HG03060 (cell line): ENCODE measurements at regions not wholly inside any gene's neighbourhood (a gene's known extent, or its start where the extent isn't known, plus 50 kb on each side); places are given as distances from the start of the nearest gene placed in this dataset.

Experiments used
- ATAC-seq: cut with Tn5 transposase; IDR thresholded peaks from one replicate; pipeline ENCODE4 v1.9.1; 2021; ENCODE audit warnings: low read depth, moderate number of reproducible peaks; ENCODE audit not compliant: unreplicated experiment

GRCh38 chr2:158009399-158009798 lies 92.3 kb upstream of the UPP2 start:
- no peak for ATAC-seq

GRCh38 chr2:158006961-158007719 lies 94.5 kb upstream of the UPP2 start:
- ATAC-seq: no peak

DNA sequence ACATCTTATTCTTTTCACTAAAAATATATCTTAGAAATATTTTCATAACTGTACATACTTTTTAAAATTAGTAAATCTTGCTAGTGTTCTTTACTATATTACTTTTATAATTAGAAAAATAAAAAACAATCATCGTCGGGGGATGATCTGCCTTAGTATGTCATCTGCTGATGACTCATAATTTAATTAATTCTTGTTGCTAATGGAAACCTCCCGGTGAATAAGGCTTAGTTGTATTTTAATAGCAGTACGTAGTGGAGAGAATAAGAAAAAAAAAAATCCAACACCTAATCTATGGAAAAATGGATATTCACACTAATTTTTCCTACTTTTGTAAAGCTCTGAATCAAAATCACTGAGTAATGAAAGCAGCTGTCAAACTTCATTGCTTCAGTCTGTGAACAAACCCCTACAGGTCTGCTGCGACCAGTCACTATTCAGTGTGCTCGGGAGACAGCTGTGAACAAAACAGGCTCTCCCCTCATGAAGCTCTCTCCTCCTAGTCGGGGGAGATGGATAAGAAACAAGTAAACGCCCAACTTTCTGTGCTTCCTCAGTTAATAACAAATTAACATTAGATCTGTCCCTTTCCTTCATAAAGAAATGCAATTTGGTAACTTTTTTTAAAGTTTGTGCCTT lies 97.4 kb upstream of the UPP2 start:
- no peak for ATAC-seq

- no peak for ATAC-seq
Observed at GRCh38 chr2:158002079-158002478, 99.6 kb upstream of the UPP2 start.

DNA sequence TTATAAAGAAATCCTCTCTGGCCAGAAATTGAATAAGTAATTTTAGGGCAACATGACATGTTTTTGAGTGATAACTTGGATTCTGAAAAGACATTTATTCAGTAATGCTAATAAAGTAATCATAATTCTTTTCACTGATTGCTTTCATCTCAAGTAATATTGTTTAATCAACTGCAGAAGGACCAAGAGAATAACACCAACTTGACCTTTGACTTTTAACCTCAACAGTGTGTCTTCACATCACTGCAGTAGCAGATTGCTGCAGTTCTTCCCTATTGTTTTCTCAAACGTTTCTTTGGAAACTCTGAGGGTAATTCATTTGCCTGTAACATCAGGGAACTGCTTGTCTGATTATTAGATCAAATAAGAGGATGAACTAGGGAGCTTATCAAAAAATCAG lies 104.9 kb upstream of the UPP2 start:
- no peak for ATAC-seq

DNA sequence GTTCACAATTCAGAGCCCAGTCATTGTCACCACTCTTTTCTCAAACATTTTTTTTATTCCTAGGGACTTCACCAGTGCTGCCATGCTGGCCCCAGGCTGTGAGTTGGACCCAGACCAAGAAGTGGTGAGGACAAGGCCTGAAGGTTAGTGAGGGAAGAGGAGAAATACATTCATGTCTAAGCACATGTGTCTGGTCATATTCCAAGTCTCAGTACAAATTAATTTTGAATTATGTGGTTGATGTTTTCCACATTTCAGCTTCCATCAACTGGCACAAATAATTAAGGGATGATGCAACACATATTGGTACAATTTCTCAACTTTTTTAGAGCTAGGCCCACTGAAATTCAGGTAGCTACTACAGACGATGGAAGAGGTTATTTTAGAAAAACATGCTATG lies 106.6 kb upstream of the UPP2 start:
- no peak for ATAC-seq

- no peak for ATAC-seq
Observed at GRCh38 chr2:157991932-157992331, 109.7 kb upstream of the UPP2 start.

DNA sequence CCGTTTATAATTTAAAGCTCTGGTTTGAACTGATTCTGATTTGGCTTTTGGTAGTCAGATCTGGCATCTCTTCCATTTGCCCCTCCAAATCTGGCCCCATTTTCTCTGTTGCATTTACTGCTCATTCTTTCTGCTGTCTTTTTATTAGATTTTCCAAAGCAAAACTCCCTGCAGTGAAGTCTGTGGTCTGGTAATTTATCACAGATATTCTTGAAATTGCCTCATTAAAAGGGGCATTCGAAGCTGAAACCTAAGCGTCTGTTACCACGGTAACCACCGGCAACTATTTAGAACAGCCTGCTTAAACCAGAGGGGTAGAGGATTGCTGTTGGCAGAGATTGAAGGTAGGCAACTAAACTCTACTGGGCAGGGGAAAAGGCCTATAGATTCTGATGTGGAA lies 111.5 kb upstream of the UPP2 start:
- no peak for ATAC-seq

DNA sequence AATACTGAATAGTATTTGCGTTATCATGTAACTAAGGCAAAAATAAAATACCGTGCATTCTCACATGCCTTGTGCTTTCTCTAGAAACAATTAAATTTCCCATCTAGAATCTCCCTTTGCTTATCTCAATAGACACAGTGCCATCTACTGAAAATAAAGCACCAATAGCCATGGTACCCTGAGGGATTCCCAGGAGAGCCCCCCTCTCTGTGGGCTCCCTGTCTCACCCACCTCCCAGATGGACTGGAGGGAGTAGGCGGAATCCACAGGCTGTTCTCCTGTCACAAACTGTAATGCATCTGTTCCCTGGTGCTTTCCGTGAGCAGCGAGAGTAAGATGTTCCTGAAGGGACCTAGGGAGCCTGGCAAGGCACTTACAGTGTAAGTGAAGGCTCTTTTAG lies 112.4 kb upstream of the UPP2 start:
- no peak for ATAC-seq

- no peak for ATAC-seq
Observed at GRCh38 chr2:157986761-157987160, 110.6 kb upstream of the ACVR1 start.

- ATAC-seq: no peak
Observed at GRCh38 chr2:157984866-157985265, 108.7 kb upstream of the ACVR1 start.

DNA sequence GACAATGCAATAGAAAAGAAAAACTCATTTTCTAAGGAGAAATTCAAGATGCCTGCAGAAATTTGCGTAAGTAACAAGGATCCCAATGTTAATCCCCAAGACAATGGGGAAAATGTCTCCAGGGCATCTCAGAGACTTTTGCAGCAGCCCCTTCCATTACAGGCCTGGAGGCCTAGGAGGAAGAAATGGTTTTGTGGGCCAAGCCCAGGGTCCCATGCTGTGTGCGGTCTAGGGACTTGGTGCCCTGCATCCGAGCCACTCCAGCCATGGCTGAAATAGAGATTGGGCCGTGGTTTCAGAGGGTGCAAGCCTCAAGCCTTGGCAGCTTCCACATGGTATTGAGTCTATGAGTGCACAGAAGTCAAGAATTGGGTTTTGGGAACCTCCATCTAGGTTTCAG lies 103.9 kb upstream of the ACVR1 start:
- ATAC-seq: no peak

GRCh38 chr2:157971702-157972101 lies 95.6 kb upstream of the ACVR1 start:
- no peak for ATAC-seq

- ATAC-seq: no peak
Observed at GRCh38 chr2:157967856-157968255, 91.7 kb upstream of the ACVR1 start.

DNA sequence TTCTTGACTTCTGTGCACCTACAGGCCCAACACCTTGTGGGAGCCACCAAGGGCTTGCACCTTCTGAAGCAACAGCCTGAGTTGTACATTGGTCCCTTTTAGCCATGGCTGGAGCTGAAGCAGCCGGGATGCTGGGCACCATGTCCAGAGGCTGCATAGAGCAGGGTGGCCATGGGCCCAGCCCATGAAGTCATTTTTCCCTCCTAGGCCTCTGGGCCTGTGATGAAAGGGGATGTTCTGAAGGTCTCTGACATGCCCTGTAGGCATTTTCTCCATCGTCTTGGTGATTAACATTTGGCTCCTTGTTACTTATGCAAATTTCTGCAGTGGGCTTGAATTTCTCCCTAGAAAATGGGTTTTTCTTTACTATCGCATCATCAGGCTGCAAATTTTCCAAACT lies 83.1 kb upstream of the ACVR1 start:
- no peak for ATAC-seq

- no peak for ATAC-seq
Observed at GRCh38 chr2:157957596-157957995, 81.5 kb upstream of the ACVR1 start.

GRCh38 chr2:157952558-157952957 lies 76.4 kb upstream of the ACVR1 start:
- no peak for ATAC-seq

GRCh38 chr2:157948856-157949255 lies 72.7 kb upstream of the ACVR1 start:
- ATAC-seq: no peak

GRCh38 chr2:157946919-157947557 lies 70.9 kb upstream of the ACVR1 start:
- no peak for ATAC-seq

- no peak for ATAC-seq
Observed at GRCh38 chr2:157940024-157940423, 63.9 kb upstream of the ACVR1 start.

DNA sequence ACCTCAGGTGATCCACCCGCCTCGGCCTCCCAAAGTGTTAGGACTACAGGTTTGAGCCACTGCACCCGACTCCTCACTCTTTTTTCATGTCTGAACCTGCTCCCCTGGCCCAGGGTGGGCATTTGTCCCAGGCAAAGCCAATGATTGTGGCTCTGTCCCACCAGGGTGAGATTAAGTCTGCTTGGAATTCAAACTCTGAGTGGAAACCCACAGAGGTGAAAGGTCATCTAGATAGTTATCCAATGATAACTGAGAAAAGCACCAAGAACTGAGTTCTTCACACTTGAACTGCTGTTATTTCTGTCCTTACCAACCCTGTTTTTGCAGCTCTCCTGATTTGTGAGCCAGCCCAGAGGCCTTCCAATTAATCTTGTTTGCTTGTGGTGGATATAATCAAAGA lies 62.4 kb upstream of the ACVR1 start:
- no peak for ATAC-seq

- ATAC-seq: no peak
Observed at GRCh38 chr2:157936406-157936805, 60.3 kb upstream of the ACVR1 start.
